A172 (cell line): ENCODE measurements at regions not wholly inside any gene's neighbourhood (a gene's known extent, or its start where the extent isn't known, plus 50 kb on each side); places are given as distances from the start of the nearest gene placed in this dataset.
"Not testable (repeated sequence)": the region's sequence is repeated elsewhere in the genome, so short reads cannot be mapped to it uniquely, and the experiment has no call there.

Experiments
- DNase-seq: peaks from one replicate; pipeline ENCODE4 v3.0.0-alpha.2; 2015; ENCODE audit warnings: low spot score

DNA sequence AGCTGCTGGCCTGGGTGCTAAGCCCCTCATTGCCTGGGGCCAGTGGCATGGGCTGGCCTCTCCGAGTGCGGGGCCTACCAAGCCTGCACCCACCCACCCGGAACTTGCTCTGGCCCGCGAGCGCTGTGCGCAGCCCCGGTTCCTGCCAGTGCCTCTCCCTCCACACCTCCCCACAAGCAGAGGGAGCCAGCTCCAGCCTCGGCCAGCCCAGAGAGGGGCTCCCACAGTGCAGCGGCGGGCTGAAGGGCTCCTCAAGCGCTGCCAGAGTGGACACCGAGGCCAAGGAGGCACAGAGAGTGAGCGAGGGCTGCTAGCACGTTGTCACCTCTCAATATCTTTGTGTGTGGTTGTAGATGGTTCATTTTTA, 74.8 kb upstream of the ATP1A1 start:
- DNase-seq, result not testable (repeated sequence)

DNA sequence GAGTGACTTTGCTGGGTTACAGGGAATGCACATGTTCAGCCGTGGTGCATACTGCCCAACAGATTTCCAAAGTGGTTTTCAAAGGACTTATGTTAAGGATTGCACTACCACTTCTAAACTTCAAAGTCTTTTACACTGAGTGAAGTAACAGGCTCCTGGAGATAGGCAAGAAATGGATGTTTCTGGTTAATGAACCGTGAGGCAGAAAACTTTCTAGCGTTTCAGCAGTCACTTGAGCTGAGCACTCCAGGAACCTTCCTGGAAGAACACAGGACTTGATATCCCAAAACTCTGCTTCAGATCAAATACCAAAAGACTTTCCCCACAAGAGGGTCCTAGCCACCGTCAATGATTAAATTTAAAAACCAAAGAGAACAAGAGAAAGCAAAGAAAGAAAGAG, 74.3 kb upstream of the ATP1A1 start:
- DNase-seq, result no peak

- no peak for DNase-seq
Measured at GRCh38 chr1:116299248-116299647, 73.8 kb upstream of the ATP1A1 start.

DNA sequence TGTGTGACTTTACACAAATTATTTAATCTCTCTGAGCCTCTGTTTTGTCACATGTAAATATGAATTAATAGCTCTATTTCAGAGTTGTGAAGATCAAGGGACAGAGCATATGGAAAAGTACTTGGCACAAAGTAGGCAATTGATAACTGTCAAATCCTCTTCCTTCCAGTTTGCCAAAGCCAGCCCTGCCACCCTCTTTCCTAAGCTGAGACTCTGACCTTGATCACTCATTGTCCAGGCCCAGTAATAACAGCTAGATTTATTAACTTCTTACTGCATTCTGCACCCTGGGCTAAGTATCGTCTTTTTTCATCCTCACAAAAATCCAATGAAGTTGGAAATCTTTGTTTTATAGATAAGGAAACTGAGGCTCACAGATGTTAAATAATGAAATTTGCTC, 70.8 kb upstream of the ATP1A1 start:
- DNase-seq, result no peak

GRCh38 chr1:116306102-116306501, 66.9 kb upstream of the ATP1A1 start:
- DNase-seq, result no peak

DNA sequence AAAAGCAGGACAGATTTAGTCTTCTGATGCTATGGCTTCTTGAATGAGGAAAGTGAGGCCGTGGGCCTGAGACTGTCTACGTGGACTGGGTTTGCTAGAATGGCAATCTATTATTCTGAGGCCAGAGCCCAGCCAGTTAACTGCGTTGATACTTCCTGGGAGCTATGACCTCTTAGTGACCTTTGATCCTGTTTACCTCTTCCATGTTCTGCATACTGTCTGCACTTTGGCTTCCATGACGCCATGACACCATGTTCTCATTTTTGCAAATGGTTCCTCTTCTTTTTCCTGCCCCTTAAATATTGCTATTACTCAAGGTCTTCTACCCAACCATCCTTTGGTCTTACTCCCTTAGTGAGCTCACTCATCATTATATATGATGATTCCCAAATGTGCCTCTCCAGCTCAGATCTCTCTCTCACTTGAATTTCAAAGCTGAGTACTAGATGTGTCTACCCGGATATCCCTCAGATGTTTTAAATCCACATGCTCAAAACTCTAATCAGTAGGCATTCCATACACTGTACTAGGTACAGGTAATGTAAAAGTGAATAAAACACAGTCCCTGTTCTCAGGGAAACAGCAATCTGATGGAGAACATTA, 66.1 kb upstream of the ATP1A1 start:
- no peak for DNase-seq

GRCh38 chr1:116308276-116308675, 64.8 kb upstream of the ATP1A1 start:
- no peak for DNase-seq

GRCh38 chr1:116309090-116309870, 63.8 kb upstream of the ATP1A1 start:
- no peak for DNase-seq

DNA sequence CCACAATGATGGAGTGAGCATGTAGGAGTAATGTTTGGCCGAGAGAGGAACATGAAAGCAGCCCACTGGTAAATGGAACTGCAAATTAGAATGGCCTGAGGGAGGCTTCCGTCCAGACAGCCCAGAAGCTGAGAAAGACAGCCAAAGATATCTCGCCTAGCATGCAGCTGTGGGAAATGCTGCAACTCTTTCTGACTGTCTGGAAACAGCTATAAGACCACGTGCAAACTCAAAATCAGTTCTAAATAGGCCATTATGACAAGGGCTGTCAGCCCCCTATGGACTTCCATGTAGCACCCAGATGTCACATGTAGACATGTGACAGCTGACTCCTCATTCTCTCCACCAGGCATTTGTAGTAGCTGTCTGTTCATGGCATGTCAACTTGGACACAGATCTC, 62.9 kb upstream of the ATP1A1 start:
- DNase-seq, result no peak

DNA sequence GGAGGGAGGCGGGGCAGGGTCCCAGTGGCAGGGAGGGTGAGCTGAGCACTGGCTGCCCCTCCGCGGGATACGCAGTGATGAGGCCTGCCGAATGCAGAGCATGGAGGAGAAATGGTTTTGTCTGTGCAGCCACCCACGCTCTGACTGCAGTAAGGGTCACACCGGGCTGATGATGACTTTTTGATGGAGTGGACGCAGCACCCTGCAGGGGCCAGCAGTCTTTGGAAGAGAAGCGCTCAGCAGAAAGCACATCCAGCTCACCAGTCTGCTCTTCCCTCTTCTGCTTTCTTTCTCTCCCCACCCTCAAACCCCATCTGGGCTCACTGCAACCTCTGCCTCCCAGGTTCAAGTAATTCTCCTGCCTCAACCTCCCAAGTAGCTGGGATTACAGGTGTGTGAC, 61.9 kb upstream of the ATP1A1 start:
- no peak for DNase-seq

GRCh38 chr1:116311756-116312680, 61.0 kb upstream of the ATP1A1 start:
- DNase-seq, result no peak

DNA sequence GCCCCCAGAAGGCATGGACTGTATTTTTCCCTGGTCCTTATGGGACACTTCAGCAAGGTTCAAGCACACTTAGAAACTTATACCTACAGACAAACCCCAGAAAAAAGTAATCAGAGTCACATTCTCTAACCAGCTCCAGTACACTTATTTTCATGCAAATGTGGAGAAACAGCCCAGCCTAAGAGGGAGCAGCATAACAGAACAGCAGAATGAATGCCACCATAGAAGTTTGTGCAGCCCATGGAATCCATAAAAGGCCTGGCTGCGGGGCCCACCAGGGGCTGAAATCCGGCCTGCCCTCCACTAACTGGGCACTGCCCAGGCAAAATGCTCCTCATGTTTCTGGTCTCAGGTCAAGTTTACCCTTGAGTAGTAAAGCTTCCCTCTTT, 60.4 kb upstream of the ATP1A1 start:
- DNase-seq, result no peak

- no peak for DNase-seq
Measured at GRCh38 chr1:116313776-116314175, 59.3 kb upstream of the ATP1A1 start.

GRCh38 chr1:116314305-116314919, 58.6 kb upstream of the ATP1A1 start:
- DNase-seq, result no peak

- DNase-seq, result no peak
Measured at GRCh38 chr1:116316373-116316772, 56.7 kb upstream of the ATP1A1 start.

DNA sequence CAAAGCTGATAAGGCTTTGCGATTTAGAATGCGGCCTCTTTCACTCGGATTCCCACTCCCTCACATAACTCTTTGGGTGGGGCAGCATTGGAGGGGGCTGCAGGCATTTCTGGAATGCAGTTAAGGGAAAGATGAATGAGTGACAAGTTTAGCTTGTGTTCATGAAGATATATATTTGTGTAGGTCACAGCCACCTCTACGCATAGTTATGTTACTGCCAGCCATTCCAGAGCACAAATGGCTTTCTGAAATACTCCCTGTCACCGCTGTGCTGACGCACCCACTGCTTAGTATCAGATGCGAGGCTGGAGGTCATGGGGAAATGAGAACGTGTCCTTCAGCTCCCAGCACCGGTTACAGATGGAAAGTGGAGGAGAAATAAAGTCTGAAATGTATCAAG, 54.1 kb upstream of the ATP1A1 start:
- DNase-seq, result no peak

DNA sequence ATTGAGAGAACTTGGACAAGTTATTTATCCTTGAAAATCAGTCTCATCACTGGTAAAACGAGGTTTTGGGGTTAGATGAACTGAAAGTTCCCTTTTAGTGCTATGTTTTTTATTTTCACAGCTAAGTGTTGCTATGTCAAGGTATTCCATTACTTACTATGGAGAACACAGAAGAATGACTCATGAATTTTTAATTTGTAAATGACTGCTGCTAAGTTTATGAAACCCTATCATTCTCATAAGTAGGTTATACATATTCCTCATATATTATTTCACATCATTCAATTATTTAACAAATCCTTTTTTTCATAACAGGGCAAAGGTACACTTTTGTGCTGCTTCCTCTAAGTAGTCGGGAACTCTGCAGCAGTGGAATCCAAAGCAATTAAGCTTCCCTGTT, 52.2 kb upstream of the ATP1A1 start:
- no peak for DNase-seq

- DNase-seq, result no peak
Measured at GRCh38 chr1:116321766-116322175, 51.3 kb upstream of the ATP1A1 start.

DNA sequence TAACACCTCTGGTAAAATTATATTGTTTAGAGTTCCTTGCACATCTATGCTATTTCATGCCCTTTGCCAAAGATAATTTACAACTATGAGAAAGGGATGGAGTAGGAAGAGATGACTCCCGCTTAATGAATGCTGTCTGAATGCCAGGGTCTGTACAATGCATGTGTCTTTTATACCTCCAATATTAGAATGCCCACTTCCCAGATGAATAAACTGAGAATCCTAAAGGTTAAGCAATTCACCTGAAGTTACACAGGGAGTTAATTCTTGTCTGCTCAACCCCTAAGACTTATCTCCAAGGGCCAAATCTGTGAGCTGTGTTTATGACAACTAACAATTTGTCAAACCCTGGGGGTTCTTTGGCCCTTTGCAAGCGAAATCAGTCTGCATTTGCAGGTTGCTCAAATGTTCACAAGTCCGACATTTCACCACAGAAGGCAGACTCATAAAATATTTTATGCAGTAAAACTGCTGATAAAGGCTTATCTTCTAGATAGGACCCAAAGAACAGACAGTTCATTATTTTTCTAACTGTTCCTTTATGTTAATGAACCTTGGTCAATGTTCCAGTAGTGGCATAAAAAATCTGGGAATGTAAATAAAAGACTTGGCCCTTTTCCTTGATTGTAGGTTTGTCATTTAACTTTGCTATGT, 50.2 kb upstream of the ATP1A1 start:
- DNase-seq, result no peak
